Subcutaneous abdominal adipose tissue (tissue), 5 donors: ENCODE measurements at regions not wholly inside any gene's neighbourhood (a gene's known extent, or its start where the extent isn't known, plus 50 kb on each side); places are given as distances from the start of the nearest gene placed in this dataset.
A peak's percentile ranks its signal among the peaks of the same experiment; 100 is the strongest.
"Not testable (repeated sequence)": the region's sequence is repeated elsewhere in the genome, so short reads cannot be mapped to it uniquely, and the experiment has no call there.

Source experiments
- H3K27ac ChIP-seq: one replicate; pipeline ENCODE4 v1.7.0; 2013; ENCODE audit warnings: low read depth, mild to moderate bottlenecking, inconsistent platforms, low read length, moderate library complexity
- H3K27me3 ChIP-seq, 5 donors: one replicate each; pipeline ENCODE4 v1.7.0; 2013; ENCODE audit warnings: low read length in 5 of 5, inconsistent platforms in 1 of 5; ENCODE audit not compliant: control insufficient read depth in 5 of 5, insufficient read depth in 4 of 5
- H3K36me3 ChIP-seq, 5 donors: one replicate each; pipeline ENCODE4 v1.7.0; 2013; ENCODE audit warnings: low read length in 5 of 5; ENCODE audit not compliant: control insufficient read depth in 5 of 5, insufficient read depth in 5 of 5
- H3K4me1 ChIP-seq, 5 donors: one replicate each; pipeline ENCODE4 v1.7.0; 2013; ENCODE audit warnings: low read length in 5 of 5, mild to moderate bottlenecking in 3 of 5, moderate library complexity in 1 of 5; ENCODE audit not compliant: control insufficient read depth in 5 of 5, insufficient read depth in 5 of 5
- H3K4me3 ChIP-seq, 5 donors: one replicate each; pipeline ENCODE4 v1.7.0; 2013; ENCODE audit warnings: low read length in 5 of 5, low read depth in 1 of 5
- H3K9ac ChIP-seq, 5 donors: one replicate each; pipeline ENCODE4 v1.7.0; 2013; ENCODE audit warnings: low read length in 5 of 5, mild to moderate bottlenecking in 4 of 5, moderate library complexity in 3 of 5
- H3K9me3 ChIP-seq, 5 donors: one replicate each; pipeline ENCODE4 v1.7.0; 2013; ENCODE audit warnings: low read length in 5 of 5; ENCODE audit not compliant: control insufficient read depth in 5 of 5
- donor health status: healthy.
- donor health status: healthy.
- donor health status: healthy.
- donor health status: healthy.
- donor health status: healthy.

DNA sequence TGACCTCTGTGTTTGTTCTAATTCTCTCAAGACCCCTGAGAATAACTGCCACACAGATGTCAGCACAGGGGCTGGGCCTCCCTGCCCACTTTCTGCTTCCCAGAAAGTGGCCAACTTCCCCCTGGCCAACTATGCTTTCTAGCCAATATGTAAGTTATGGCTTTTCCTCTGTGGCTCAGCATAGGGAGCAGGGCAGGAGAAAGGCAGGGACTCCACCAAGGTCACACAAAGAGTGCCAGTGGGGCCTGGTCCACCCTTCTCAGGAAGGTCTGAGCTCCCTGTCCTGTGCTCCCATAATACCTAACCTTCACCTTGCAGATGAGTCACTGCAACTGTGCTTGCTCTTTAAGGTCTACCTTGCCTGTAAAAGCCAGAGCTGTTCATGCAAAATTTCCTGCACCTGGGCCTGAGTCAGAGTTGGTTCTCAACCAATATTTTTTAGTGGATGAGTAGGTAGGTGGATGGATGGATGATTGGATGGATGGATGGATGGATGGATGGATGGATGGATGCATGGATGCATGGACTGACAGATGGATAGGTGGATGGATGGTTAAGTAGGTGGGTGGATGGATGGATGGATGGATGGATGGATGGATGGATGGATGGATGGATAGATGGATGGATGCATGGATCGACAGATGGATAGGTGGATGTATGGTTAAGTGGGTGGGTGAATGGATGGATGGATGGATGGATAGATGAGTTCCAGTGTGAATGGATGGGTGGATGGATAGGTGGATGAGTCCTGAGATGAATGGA lies 64.2 kb downstream of the DIO3 start:
- Histone ChIP-seq H3K4me3 (no peak overlapping the region), H3K9me3 (no peaks in the 10 kb centered on the region), H3K27ac (no peak overlapping the region), H3K9ac (no peak overlapping the region), H3K4me1 (peaks cover 0 to 14% (median 8%) of the 10 kb centered on the region in 5 donors), H3K36me3 (no peaks in the 10 kb centered on the region), H3K27me3 (peaks cover 0 to 4% (median 0%) of the 10 kb centered on the region in 5 donors)

DNA sequence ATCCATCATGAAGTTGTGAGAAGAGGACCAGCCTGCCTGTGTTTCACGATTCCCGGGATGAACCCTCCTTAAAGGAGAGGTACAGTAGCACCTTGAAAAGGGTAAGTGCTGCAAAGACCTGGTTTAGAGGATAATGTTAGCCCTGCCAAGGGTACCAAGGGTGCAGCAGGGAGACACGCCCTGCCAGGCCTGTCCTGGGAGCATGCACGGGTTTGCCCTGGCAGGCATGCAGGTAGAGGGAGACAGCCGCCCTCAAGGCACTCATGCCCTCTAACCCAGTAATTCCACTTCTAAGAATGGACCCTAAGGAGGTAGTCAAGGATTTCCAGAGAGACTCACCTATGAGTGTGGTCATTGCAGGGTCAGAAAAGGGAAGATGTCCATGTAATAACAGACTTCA lies 65.0 kb downstream of the DIO3 start:
- Histone ChIP-seq H3K4me3 (no peak overlapping the region), H3K4me1 (peaks cover 0 to 14% (median 8%) of the 10 kb centered on the region in 5 donors), H3K27me3 (peaks cover 0 to 4% (median 0%) of the 10 kb centered on the region in 5 donors), H3K9me3 (no peaks in the 10 kb centered on the region), H3K27ac (no peak overlapping the region), H3K9ac (no peak overlapping the region), H3K36me3 (no peaks in the 10 kb centered on the region)

DNA sequence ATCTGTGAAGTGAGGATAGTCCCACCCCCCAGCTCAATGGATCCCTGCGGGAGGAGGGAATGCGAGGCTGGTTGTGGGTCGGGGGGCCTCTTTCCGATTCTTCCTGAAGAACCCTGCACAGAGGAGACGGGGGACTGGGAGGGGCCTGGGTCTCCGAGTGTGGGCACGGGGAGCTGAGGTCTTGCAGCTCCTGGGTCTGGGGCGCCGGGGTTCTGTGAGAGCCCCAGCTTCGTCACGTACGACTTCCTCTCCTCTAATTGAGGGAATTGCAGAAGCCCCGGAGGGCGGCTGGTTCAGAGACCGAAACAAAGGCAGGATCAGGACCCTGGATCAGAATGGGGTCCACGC lies 66.6 kb downstream of the DIO3 start:
- H3K4me1 ChIP-seq, result peaks cover 0 to 14% (median 8%) of the 10 kb centered on the region in 5 donors
- no peaks in the 10 kb centered on the region for H3K36me3 ChIP-seq
- H3K9me3 ChIP-seq, result no peaks in the 10 kb centered on the region
- no peak overlapping the region for H3K27ac ChIP-seq
- no peak overlapping the region for H3K9ac ChIP-seq
- no peak overlapping the region for H3K4me3 ChIP-seq
- peaks cover 0 to 4% (median 0%) of the 10 kb centered on the region in 5 donors for H3K27me3 ChIP-seq

DNA sequence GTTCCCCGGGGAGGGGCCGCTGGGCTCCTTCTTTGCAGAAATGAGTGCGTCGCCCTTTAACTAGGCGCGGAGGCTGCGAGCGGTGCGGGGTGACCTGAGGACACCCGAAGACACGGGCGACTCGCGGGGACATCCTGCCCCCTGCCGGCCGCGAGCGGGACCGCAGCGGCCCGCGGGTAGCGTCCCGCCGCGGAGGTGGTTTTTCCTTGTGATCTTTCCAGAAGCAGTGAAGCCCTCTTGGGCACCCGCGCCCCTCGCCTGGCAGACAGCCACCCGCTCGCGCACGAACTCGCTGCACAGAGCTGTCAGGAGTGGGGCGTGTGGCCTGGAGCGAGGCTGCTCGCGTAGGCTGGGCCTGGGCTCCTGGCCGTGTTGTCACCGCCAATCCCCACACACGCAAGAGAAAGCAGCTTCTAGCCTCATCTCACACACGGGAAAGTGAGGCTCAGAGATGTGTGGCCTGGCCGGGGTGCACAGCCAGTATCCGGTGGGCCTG lies 67.2 kb downstream of the DIO3 start:
- Histone ChIP-seq H3K27me3 (peaks cover 0 to 4% (median 0%) of the 10 kb centered on the region in 5 donors), H3K27ac (no peak overlapping the region), H3K9ac (peak overlapping the region in 2 of 5 donors; percentile 39 to 41), H3K36me3 (no peaks in the 10 kb centered on the region), H3K4me3 (peak overlapping the region in 3 of 5 donors; percentile 27 to 48 (median 33)), H3K9me3 (no peaks in the 10 kb centered on the region), H3K4me1 (peaks cover 0 to 14% (median 8%) of the 10 kb centered on the region in 5 donors)

DNA sequence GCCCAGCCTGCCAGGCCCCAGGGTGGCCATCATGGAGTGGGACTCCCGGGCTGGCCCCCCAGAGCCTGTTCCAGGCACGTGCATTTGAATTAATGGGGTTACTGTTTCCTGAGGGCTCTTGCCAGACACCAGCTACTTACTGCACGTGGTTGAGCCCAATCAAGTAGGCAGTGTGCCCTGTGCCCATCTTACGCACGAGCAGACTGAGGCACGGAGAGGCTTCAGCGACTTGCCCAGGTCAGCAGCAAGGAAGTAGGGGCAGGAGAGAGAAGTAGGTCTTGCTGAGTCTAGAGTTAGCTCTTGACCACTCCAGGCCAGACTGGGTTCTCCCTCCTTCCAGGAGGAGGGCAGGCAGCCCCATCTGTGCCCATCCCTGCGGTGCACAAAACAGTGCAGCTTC lies 67.7 kb downstream of the DIO3 start:
- H3K4me3 ChIP-seq, result peak overlapping the region in 1 of 5 donors; percentile 48
- H3K36me3 ChIP-seq, result no peaks in the 10 kb centered on the region
- H3K9me3 ChIP-seq, result no peaks in the 10 kb centered on the region
- peaks cover 0 to 14% (median 8%) of the 10 kb centered on the region in 5 donors for H3K4me1 ChIP-seq
- H3K27me3 ChIP-seq, result peaks cover 0 to 4% (median 0%) of the 10 kb centered on the region in 5 donors
- no peak overlapping the region for H3K27ac ChIP-seq
- peak overlapping the region in 2 of 5 donors; percentile 39 to 41 for H3K9ac ChIP-seq

DNA sequence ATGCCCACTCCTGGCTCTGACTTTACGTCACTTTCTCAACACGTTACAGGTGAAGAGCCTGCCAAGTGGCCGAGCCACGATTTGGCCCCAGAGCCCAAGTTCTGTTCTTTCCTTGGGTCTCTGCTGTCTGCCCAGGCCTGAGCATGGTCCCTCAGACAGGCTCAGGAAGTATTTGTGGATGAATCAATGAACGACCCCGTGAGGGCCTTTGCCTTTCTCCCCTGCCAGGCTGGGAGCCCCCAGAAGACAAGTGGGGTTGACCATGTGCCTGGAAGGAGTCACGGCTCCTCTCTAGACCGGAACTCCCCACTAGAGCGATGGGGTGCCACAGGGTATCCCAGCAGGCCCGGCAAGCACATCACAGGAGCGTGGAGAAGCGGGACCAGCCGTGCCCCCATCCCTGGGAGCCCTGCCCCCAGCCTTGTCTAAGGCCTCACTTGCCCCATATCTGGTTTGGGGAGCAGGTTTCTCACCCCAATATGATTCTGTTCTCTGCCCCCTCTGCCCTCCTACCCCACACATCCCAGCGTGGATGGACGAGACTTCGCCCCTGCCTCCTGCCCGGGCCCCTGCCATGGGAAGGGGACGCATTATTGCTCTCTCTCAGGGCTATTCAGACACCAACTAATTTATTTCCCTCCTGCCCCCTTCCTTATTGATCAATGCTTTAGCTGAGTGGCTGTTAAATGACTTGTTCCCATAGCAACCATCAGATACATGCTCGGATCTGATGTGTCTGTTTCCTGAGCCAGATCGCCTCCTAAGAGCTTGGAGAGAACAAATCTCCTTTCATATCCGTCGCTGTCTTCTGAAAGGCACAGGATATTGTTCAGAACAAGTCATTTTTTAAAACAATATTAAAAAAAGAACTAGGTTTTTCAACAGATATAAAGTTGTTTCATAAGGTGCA lies 69.0 kb downstream of the DIO3 start:
- no peaks in the 10 kb centered on the region for H3K27me3 ChIP-seq
- no peak overlapping the region for H3K4me3 ChIP-seq
- H3K4me1 ChIP-seq, result peaks cover 0 to 14% (median 8%) of the 10 kb centered on the region in 5 donors
- H3K9ac ChIP-seq, result no peak overlapping the region
- no peaks in the 10 kb centered on the region for H3K36me3 ChIP-seq
- no peaks in the 10 kb centered on the region for H3K9me3 ChIP-seq
- no peak overlapping the region for H3K27ac ChIP-seq

DNA sequence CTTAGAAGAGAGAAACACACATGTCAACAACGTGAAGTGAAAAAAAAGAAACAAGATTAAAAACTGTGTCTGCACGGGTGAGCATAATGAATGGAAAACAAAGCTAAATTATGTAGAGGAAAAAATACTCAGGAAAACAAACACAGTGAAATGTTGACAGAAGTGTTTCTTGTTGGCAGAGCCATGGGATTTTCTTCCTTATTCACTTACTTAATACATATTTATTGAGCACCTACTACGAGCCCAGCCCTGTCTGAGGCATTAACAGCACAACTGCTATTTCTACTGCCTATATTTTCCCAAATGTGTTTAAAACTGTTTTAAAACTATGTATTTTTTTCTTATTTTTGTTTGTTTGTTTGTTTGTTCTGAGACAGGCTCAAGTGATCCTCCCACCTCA lies 69.9 kb downstream of the DIO3 start:
- peaks cover 0 to 14% (median 8%) of the 10 kb centered on the region in 5 donors for H3K4me1 ChIP-seq
- no peak overlapping the region for H3K4me3 ChIP-seq
- H3K9ac ChIP-seq, result no peak overlapping the region
- no peaks in the 10 kb centered on the region for H3K36me3 ChIP-seq
- no peak overlapping the region for H3K27ac ChIP-seq
- no peaks in the 10 kb centered on the region for H3K27me3 ChIP-seq
- H3K9me3 ChIP-seq, result no peaks in the 10 kb centered on the region

DNA sequence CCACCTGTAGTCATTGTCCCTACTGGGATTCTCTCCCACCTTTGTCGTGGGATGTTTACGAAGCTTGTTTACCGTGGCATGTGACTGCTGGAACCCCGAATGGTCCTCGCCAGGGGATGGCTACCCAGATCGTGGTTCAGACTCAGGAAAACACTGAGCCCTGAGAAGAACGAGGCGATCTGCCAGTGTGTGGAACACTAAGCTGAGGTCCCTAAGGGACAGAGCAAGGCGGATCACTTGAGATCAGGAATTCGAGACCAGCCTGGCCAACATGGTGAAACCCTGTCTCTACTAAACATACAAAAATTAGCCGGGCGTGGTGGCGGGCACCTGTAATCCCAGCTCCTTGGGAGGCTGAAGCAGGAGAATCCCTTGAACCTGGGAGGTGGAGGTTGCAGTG lies 70.7 kb downstream of the DIO3 start:
- H3K4me3 ChIP-seq, H3K27ac ChIP-seq, H3K36me3 ChIP-seq, H3K27me3 ChIP-seq, H3K9ac ChIP-seq, H3K9me3 ChIP-seq: not testable (repeated sequence)
- peaks cover 0 to 14% (median 8%) of the 10 kb centered on the region in 5 donors for H3K4me1 ChIP-seq

DNA sequence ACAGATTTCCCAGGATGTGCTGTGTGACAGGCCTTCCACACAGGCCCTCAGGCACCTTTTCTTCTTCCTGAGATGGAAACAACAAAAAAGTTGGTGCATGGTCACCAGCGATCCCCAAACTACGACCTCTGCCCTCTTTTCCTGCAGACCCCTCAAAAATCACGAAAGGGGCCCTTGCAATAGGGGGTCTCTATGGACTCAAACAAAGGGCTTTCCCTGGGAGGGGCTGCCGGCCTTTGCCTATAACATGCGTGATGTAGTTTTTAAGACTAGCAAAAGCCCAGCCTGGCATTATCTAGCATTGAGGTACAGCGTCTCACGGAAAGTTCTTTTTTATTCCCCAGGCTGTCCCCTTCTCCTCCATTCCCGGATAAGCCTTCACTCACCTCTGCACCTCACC lies 71.2 kb downstream of the DIO3 start:
- Histone ChIP-seq H3K4me1 (peaks cover 0 to 14% (median 8%) of the 10 kb centered on the region in 5 donors), H3K27me3 (no peaks in the 10 kb centered on the region), H3K9me3 (no peaks in the 10 kb centered on the region), H3K27ac (no peak overlapping the region), H3K9ac (no peak overlapping the region), H3K4me3 (no peak overlapping the region), H3K36me3 (no peaks in the 10 kb centered on the region)

DNA sequence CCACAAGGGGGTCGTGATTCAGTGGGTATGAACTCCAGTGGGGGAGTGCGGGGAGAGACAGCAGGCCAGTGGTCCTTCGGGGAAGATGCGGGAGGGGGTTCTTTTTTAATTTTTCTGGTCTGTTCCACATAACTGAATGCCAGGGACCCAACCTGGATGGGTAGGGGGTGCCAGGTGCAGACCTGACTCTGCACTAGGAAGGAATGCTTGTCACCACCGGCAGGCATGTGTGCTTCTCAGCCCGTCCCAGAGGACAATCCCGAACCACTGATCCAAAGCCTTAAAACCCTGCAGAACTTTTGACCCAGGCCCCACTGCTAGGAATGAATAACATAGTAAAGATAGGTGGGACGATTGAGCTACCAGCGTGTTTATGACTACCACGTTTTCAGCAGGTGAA lies 72.0 kb downstream of the DIO3 start:
- Histone ChIP-seq H3K9me3 (no peaks in the 10 kb centered on the region), H3K27ac (no peak overlapping the region), H3K27me3 (no peaks in the 10 kb centered on the region), H3K4me3 (no peak overlapping the region), H3K4me1 (peaks cover 0 to 9% (median 5%) of the 10 kb centered on the region in 5 donors), H3K36me3 (no peaks in the 10 kb centered on the region), H3K9ac (no peak overlapping the region)
